IPS-18a (cell line): ENCODE measurements at regions not wholly inside any gene's neighbourhood (a gene's known extent, or its start where the extent isn't known, plus 50 kb on each side); places are given as distances from the start of the nearest gene placed in this dataset.
A peak's percentile ranks its signal among the peaks of the same experiment; 100 is the strongest.

Experiments used
- H3K27ac ChIP-seq: one replicate; pipeline ENCODE4 v1.5.1; 2013; ENCODE audit warnings: low read length
- H3K27me3 ChIP-seq: one replicate; pipeline ENCODE4 v1.6.1; 2013; ENCODE audit warnings: mild to moderate bottlenecking, low read length; ENCODE audit not compliant: control insufficient read depth, insufficient read depth
- H3K36me3 ChIP-seq: one replicate; pipeline ENCODE4 v1.6.1; 2013; ENCODE audit warnings: low read depth, low read length; ENCODE audit not compliant: control insufficient read depth
- H3K4me1 ChIP-seq: one replicate; pipeline ENCODE4 v1.6.1; 2013; ENCODE audit warnings: low read depth, low read length; ENCODE audit not compliant: control insufficient read depth
- H3K4me3 ChIP-seq: one replicate; pipeline ENCODE4 v1.5.1; 2013; ENCODE audit warnings: low read length
- H3K9ac ChIP-seq: one replicate; pipeline ENCODE4 v1.6.1; 2013; ENCODE audit warnings: mild to moderate bottlenecking, low read length, moderate library complexity
- H3K9me3 ChIP-seq: one replicate; pipeline ENCODE4 v1.6.1; 2013; ENCODE audit warnings: low read depth, low read length; ENCODE audit not compliant: control insufficient read depth

GRCh38 chr6:50927800-50928199 lies 109.1 kb downstream of the TFAP2B start:
- no peaks in the 10 kb centered on the region for H3K27me3 ChIP-seq
- no peaks in the 10 kb centered on the region for H3K36me3 ChIP-seq
- no peak overlapping the region for H3K27ac ChIP-seq
- H3K9ac ChIP-seq: no peak overlapping the region
- no peaks in the 10 kb centered on the region for H3K9me3 ChIP-seq
- no peak overlapping the region for H3K4me3 ChIP-seq
- H3K4me1 ChIP-seq: peaks cover 11% of the 10 kb centered on the region

- no peak overlapping the region for H3K4me3 ChIP-seq
- no peaks in the 10 kb centered on the region for H3K27me3 ChIP-seq
- no peaks in the 10 kb centered on the region for H3K36me3 ChIP-seq
- no peaks in the 10 kb centered on the region for H3K9me3 ChIP-seq
- no peak overlapping the region for H3K27ac ChIP-seq
- H3K4me1 ChIP-seq: peaks cover 11% of the 10 kb centered on the region
- H3K9ac ChIP-seq: no peak overlapping the region
Measured at GRCh38 chr6:50929323-50929722, 110.7 kb downstream of the TFAP2B start.

- H3K27me3 ChIP-seq: no peaks in the 10 kb centered on the region
- no peaks in the 10 kb centered on the region for H3K36me3 ChIP-seq
- H3K9me3 ChIP-seq: no peaks in the 10 kb centered on the region
- H3K27ac ChIP-seq: no peak overlapping the region
- H3K4me1 ChIP-seq: no peaks in the 10 kb centered on the region
- H3K9ac ChIP-seq: no peak overlapping the region
- no peak overlapping the region for H3K4me3 ChIP-seq
Measured at GRCh38 chr6:50935442-50935841, 116.8 kb downstream of the TFAP2B start.

- Histone ChIP-seq H3K27me3 (no peaks in the 10 kb centered on the region), H3K27ac (no peak overlapping the region), H3K4me1 (no peaks in the 10 kb centered on the region), H3K9ac (no peak overlapping the region), H3K36me3 (no peaks in the 10 kb centered on the region), H3K9me3 (no peaks in the 10 kb centered on the region), H3K4me3 (no peak overlapping the region)
Measured at GRCh38 chr6:50936277-50936681, 117.6 kb downstream of the TFAP2B start.

GRCh38 chr6:50939931-50940330 lies 121.3 kb downstream of the TFAP2B start:
- H3K9ac ChIP-seq: no peak overlapping the region
- H3K4me1 ChIP-seq: no peaks in the 10 kb centered on the region
- H3K36me3 ChIP-seq: no peaks in the 10 kb centered on the region
- H3K27ac ChIP-seq: no peak overlapping the region
- H3K4me3 ChIP-seq: no peak overlapping the region
- no peaks in the 10 kb centered on the region for H3K27me3 ChIP-seq
- no peaks in the 10 kb centered on the region for H3K9me3 ChIP-seq

- Histone ChIP-seq H3K9me3 (no peaks in the 10 kb centered on the region), H3K27me3 (no peaks in the 10 kb centered on the region), H3K9ac (no peak overlapping the region), H3K36me3 (no peaks in the 10 kb centered on the region), H3K27ac (no peak overlapping the region), H3K4me1 (no peaks in the 10 kb centered on the region), H3K4me3 (no peak overlapping the region)
Measured at GRCh38 chr6:50945789-50946188, 127.1 kb downstream of the TFAP2B start.

GRCh38 chr6:50952092-50952907 lies 133.6 kb downstream of the TFAP2B start:
- Histone ChIP-seq H3K9me3 (no peaks in the 10 kb centered on the region), H3K4me1 (peaks cover 23% of the 10 kb centered on the region), H3K4me3 (peak overlapping the region; percentile 12), H3K36me3 (no peaks in the 10 kb centered on the region), H3K27ac (peak overlapping the region; percentile 6), H3K9ac (peak overlapping the region; percentile 12), H3K27me3 (no peaks in the 10 kb centered on the region)

- Histone ChIP-seq H3K9ac (no peak overlapping the region), H3K36me3 (no peaks in the 10 kb centered on the region), H3K4me3 (no peak overlapping the region), H3K27ac (no peak overlapping the region), H3K4me1 (peaks cover 23% of the 10 kb centered on the region), H3K9me3 (no peaks in the 10 kb centered on the region), H3K27me3 (no peaks in the 10 kb centered on the region)
Measured at GRCh38 chr6:50956014-50956413, 137.3 kb downstream of the TFAP2B start.

- Histone ChIP-seq H3K27ac (no peak overlapping the region), H3K9ac (no peak overlapping the region), H3K27me3 (no peaks in the 10 kb centered on the region), H3K9me3 (no peaks in the 10 kb centered on the region), H3K36me3 (no peaks in the 10 kb centered on the region), H3K4me1 (peaks cover 8% of the 10 kb centered on the region), H3K4me3 (no peak overlapping the region)
Measured at GRCh38 chr6:50958148-50958697, 139.6 kb downstream of the TFAP2B start.

- Histone ChIP-seq H3K27me3 (no peaks in the 10 kb centered on the region), H3K27ac (no peak overlapping the region), H3K4me3 (no peak overlapping the region), H3K36me3 (no peaks in the 10 kb centered on the region), H3K9me3 (no peaks in the 10 kb centered on the region), H3K9ac (no peak overlapping the region), H3K4me1 (no peaks in the 10 kb centered on the region)
Measured at GRCh38 chr6:50959081-50959641, 140.5 kb downstream of the TFAP2B start.

- Histone ChIP-seq H3K9me3 (no peaks in the 10 kb centered on the region), H3K27ac (no peak overlapping the region), H3K4me3 (no peak overlapping the region), H3K36me3 (no peaks in the 10 kb centered on the region), H3K4me1 (no peaks in the 10 kb centered on the region), H3K27me3 (no peaks in the 10 kb centered on the region), H3K9ac (no peak overlapping the region)
Measured at GRCh38 chr6:50961611-50962010, 142.9 kb downstream of the TFAP2B start.
